RWPE1 (cell line): ENCODE measurements at regions not wholly inside any gene's neighbourhood (a gene's known extent, or its start where the extent isn't known, plus 50 kb on each side); places are given as distances from the start of the nearest gene placed in this dataset.

Source experiments
- CTCF ChIA-PET: fragments of 350-600 bp; sonication (Branson Sonifier 250); formaldehyde crosslinking; extraction: SDS; loops from one replicate; lab custom pipeline; 2021; lab: Yijun Ruan, JAX
- POLR2A ChIA-PET: fragments of 400-600 bp; formaldehyde crosslinking; extraction: SDS; loops from one replicate; lab custom pipeline; 2020; ENCODE audit warnings: antibody characterized with exemption; ENCODE audit not compliant: low non-redundant PET; lab: Yijun Ruan, JAX
- DNase-seq: peaks from one replicate; pipeline ENCODE4 v3.0.0; 2012; ENCODE audit warnings: low spot score
- H3K27ac ChIP-seq: fragments of 450-650 bp; 2 replicates; pipeline ENCODE4 v1.5.1; 2017
- CTCF ChIP-seq: fragments of 450-650 bp; conservative IDR thresholded peaks from 2 replicates; pipeline ENCODE4 v1.5.1; 2017; ENCODE audit warnings: low read depth, mild to moderate bottlenecking

- TF ChIP-seq CTCF: no peak
- POLR2A ChIA-PET: no interaction called here
Measured at GRCh38 chr5:73339051-73339575, 109.5 kb downstream of the FOXD1 start.

GRCh38 chr5:73338256-73339050 lies 110.1 kb downstream of the FOXD1 start:
- DNase-seq: no peak
- no peak for TF ChIP-seq CTCF
- no peak overlapping the region for H3K27ac ChIP-seq
- POLR2A ChIA-PET: no interaction called here
- CTCF ChIA-PET: interaction anchor here (0.7 kb wide), 1 partner anchor 133 kb away, joined by 4 read pairs; no protein-coding TSS in a partner anchor

More at GRCh38 chr5:73339051-73339575, 109.5 kb downstream of the FOXD1 start:
- H3K27ac ChIP-seq: no peak overlapping the region
- no peak for DNase-seq
- CTCF ChIA-PET: no interaction called here

- ChIA-PET CTCF (interaction anchor here (0.7 kb wide), 1 partner anchor 134 kb away, joined by 4 read pairs; no protein-coding TSS in a partner anchor), POLR2A (no interaction called here)
- no peak for DNase-seq
- TF ChIP-seq CTCF: no peak
- no peak overlapping the region for H3K27ac ChIP-seq
Measured at GRCh38 chr5:73337586-73338255, 110.9 kb downstream of the FOXD1 start.

- CTCF ChIA-PET: interaction anchor here (0.7 kb wide), 1 partner anchor 11 kb away, joined by 3 read pairs; no protein-coding TSS in a partner anchor
- POLR2A ChIA-PET: no interaction called here
Measured at GRCh38 chr5:73336366-73336765, 112.2 kb downstream of the FOXD1 start.

GRCh38 chr5:73333944-73334703 lies 114.5 kb downstream of the FOXD1 start:
- H3K27ac ChIP-seq: no peak overlapping the region
- no peak for TF ChIP-seq CTCF
- CTCF ChIA-PET: interaction anchor here (0.6 kb wide), 1 partner anchor 14 kb away, joined by 5 read pairs; no protein-coding TSS in a partner anchor
- no peak for DNase-seq
- POLR2A ChIA-PET: no interaction called here

More at GRCh38 chr5:73336366-73336765, 112.2 kb downstream of the FOXD1 start:
- TF ChIP-seq CTCF: no peak
- no peak for DNase-seq
- H3K27ac ChIP-seq: no peak overlapping the region

- TF ChIP-seq CTCF: no peak
- ChIA-PET CTCF (no interaction called here), POLR2A (no interaction called here)
- no peak for DNase-seq
- no peak overlapping the region for H3K27ac ChIP-seq
Measured at GRCh38 chr5:73330613-73331012, 118.0 kb downstream of the FOXD1 start.
